H9 (cell line): ENCODE measurements at regions not wholly inside any gene's neighbourhood (a gene's known extent, or its start where the extent isn't known, plus 50 kb on each side); places are given as distances from the start of the nearest gene placed in this dataset.

Source experiments
- DNase-seq: peaks from one replicate; pipeline ENCODE4 v3.0.0-alpha.2; 2017
- H2AFZ ChIP-seq: one replicate; pipeline ENCODE4 v1.6.1; 2013; ENCODE audit warnings: mild to moderate bottlenecking, low read length, control low read depth, moderate library complexity
- H2AK5ac ChIP-seq: 2 replicates; pipeline ENCODE4 v1.6.1; 2013; ENCODE audit warnings: low read length, control low read depth, mixed read lengths; ENCODE audit not compliant: insufficient read length
- H2BK120ac ChIP-seq: one replicate; pipeline ENCODE4 v1.6.1; 2013; ENCODE audit warnings: low read depth, mild to moderate bottlenecking, low read length, control low read depth, inconsistent platforms; ENCODE audit not compliant: poor library complexity, severe bottlenecking
- H2BK12ac ChIP-seq: 2 replicates; pipeline ENCODE4 v1.6.1; 2013; ENCODE audit warnings: low read length, control low read depth, mixed read lengths, low read depth; ENCODE audit not compliant: insufficient read length
- H2BK15ac ChIP-seq: 2 replicates; pipeline ENCODE4 v1.6.1; 2013; ENCODE audit warnings: low read depth, low read length, control low read depth
- H2BK20ac ChIP-seq: one replicate; pipeline ENCODE4 v1.6.1; 2013; ENCODE audit warnings: low read depth, mild to moderate bottlenecking, low read length, control low read depth, inconsistent platforms; ENCODE audit not compliant: poor library complexity, severe bottlenecking
- H2BK5ac ChIP-seq: 2 replicates; pipeline ENCODE4 v1.6.1; 2013; ENCODE audit warnings: low read length, control low read depth, mixed read lengths; ENCODE audit not compliant: insufficient read length
- H3K14ac ChIP-seq: 2 replicates; pipeline ENCODE4 v1.6.1; 2013; ENCODE audit warnings: low read length, control low read depth; ENCODE audit not compliant: insufficient read depth
- H3K18ac ChIP-seq: 2 replicates; pipeline ENCODE4 v1.6.1; 2013; ENCODE audit warnings: low read depth, mild to moderate bottlenecking, mixed read lengths, low read length, control low read depth; ENCODE audit not compliant: insufficient read length
- H3K23ac ChIP-seq: 2 replicates; pipeline ENCODE4 v1.6.1; 2013; ENCODE audit warnings: low read length, control low read depth, mixed read lengths, low read depth; ENCODE audit not compliant: insufficient read length
- H3K23me2 ChIP-seq: 2 replicates; pipeline ENCODE4 v1.6.1; 2013; ENCODE audit warnings: low read depth, mild to moderate bottlenecking, mixed read lengths, low read length, control low read depth; ENCODE audit not compliant: insufficient read length, poor library complexity, severe bottlenecking
- H3K27ac ChIP-seq: 2 replicates; pipeline ENCODE4 v1.5.1; 2013; ENCODE audit warnings: low read length, control low read depth, mixed read lengths, low read depth; ENCODE audit not compliant: insufficient read length
- H3K27me3 ChIP-seq: 2 replicates; pipeline ENCODE4 v1.6.1; 2013; ENCODE audit warnings: low read length, control low read depth, inconsistent platforms; ENCODE audit not compliant: insufficient read depth
- H3K4ac ChIP-seq: 2 replicates; pipeline ENCODE4 v1.6.1; 2013; ENCODE audit warnings: low read depth, mild to moderate bottlenecking, control low read depth, inconsistent platforms, low read length, moderate library complexity
- H3K4me1 ChIP-seq: 2 replicates; pipeline ENCODE4 v1.6.1; 2013; ENCODE audit warnings: low read length, control low read depth, inconsistent platforms; ENCODE audit not compliant: insufficient read depth
- H3K4me2 ChIP-seq: 2 replicates; pipeline ENCODE4 v1.6.1; 2013; ENCODE audit warnings: low read length, control low read depth, mixed read lengths; ENCODE audit not compliant: insufficient read length, insufficient read depth
- H3K56ac ChIP-seq: 2 replicates; pipeline ENCODE4 v1.6.1; 2013; ENCODE audit warnings: low read depth, mild to moderate bottlenecking, mixed read lengths, low read length, control low read depth; ENCODE audit not compliant: insufficient read length
- H3K79me1 ChIP-seq: 2 replicates; pipeline ENCODE4 v1.6.1; 2013; ENCODE audit warnings: low read depth, mild to moderate bottlenecking, moderate library complexity, low read length, control low read depth, inconsistent platforms; ENCODE audit not compliant: insufficient read depth, poor library complexity, severe bottlenecking
- H3K79me2 ChIP-seq: 2 replicates; pipeline ENCODE4 v1.6.1; 2013; ENCODE audit warnings: low read length, control low read depth, inconsistent platforms; ENCODE audit not compliant: insufficient read depth
- H3K9ac ChIP-seq: 2 replicates; pipeline ENCODE4 v1.6.1; 2013; ENCODE audit warnings: low read length, control low read depth, mixed read lengths; ENCODE audit not compliant: insufficient read length; ENCODE audit errors: extremely low read depth
- H3K9me3 ChIP-seq: one replicate; pipeline ENCODE4 v1.6.1; 2013; ENCODE audit warnings: low read depth, low read length, inconsistent platforms; ENCODE audit not compliant: control insufficient read depth
- H3T11ph ChIP-seq: one replicate; pipeline ENCODE4 v1.6.1; 2013; ENCODE audit warnings: mild to moderate bottlenecking, low read length, control low read depth, inconsistent platforms
- H4K20me1 ChIP-seq: one replicate; pipeline ENCODE4 v1.6.1; 2013; ENCODE audit not compliant: control insufficient read depth, insufficient read length, insufficient read depth
- H4K5ac ChIP-seq: 2 replicates; pipeline ENCODE4 v1.6.1; 2013; ENCODE audit warnings: low read depth, mild to moderate bottlenecking, mixed read lengths, low read length, control low read depth; ENCODE audit not compliant: insufficient read length
- H4K8ac ChIP-seq: replicated peaks from 2 replicates; pipeline ENCODE4 v1.6.1; 2013; ENCODE audit warnings: low read length, control low read depth, mixed read lengths, low read depth; ENCODE audit not compliant: insufficient read length
- H4K91ac ChIP-seq: 2 replicates; pipeline ENCODE4 v1.6.1; 2013; ENCODE audit warnings: low read depth, mild to moderate bottlenecking, moderate library complexity, mixed read lengths, low read length, control low read depth; ENCODE audit not compliant: insufficient read length
- H3K27ac Mint-ChIP-seq, 3 experiments: 2 replicates in 2 of 3; 3 replicates in 1 of 3; pipeline ENCODE4 v1.8.0; 2020 to 2021; ENCODE audit warnings: mixed read lengths in 3 of 3, mild to moderate bottlenecking in 1 of 3, moderate library complexity in 1 of 3
- H3K27me3 Mint-ChIP-seq: 2 replicates; pipeline ENCODE4 v1.8.0; 2021; ENCODE audit warnings: low read depth, mild to moderate bottlenecking, moderate library complexity, mixed read lengths
- H3K36me3 Mint-ChIP-seq, 3 experiments: 2 replicates in 2 of 3; 3 replicates in 1 of 3; pipeline ENCODE4 v1.8.0; 2020 to 2021; ENCODE audit warnings: low read depth in 3 of 3, mixed read lengths in 3 of 3; ENCODE audit not compliant: insufficient read depth in 1 of 3
- H3K4me1 Mint-ChIP-seq, 2 experiments: 2 replicates each; pipeline ENCODE4 v1.8.0; 2020; ENCODE audit warnings: mixed read lengths in 2 of 2
- H3K4me3 Mint-ChIP-seq, 2 experiments: 2 replicates in 1 of 2; 3 replicates in 1 of 2; pipeline ENCODE4 v1.8.0; 2020 to 2021; ENCODE audit warnings: mild to moderate bottlenecking in 2 of 2, mixed read lengths in 2 of 2, moderate library complexity in 1 of 2
- H3K9me3 Mint-ChIP-seq, 2 experiments: 2 replicates in 1 of 2; 3 replicates in 1 of 2; pipeline ENCODE4 v1.8.0; 2020; ENCODE audit warnings: mild to moderate bottlenecking in 2 of 2, mixed read lengths in 2 of 2, moderate library complexity in 1 of 2
- CTCF ChIP-seq: fragments of 200-600 bp; sonication (generic); conservative IDR thresholded peaks from 3 replicates; pipeline ENCODE4 v1.8.0; 2021; ENCODE audit warnings: antibody characterized with exemption, mild to moderate bottlenecking
- WGBS: extraction: QIAGEN DNeasy Blood & Tissue Kit; methylation state at CpG from one replicate; pipeline ENCODE4 v1.1.7; 2013; ENCODE audit warnings: missing lambda C conversion rate, low lambda C conversion rate, mixed read lengths; ENCODE audit not compliant: insufficient read length; ENCODE audit errors: extremely low coverage; 5-methylcytosine and 5-hydroxymethylcytosine counted together

- Histone ChIP-seq H3K79me1 (no peaks in the 10 kb centered on the region), H3K23ac (no peak overlapping the region), H3K27me3 (no peaks in the 10 kb centered on the region), H2BK12ac (no peak overlapping the region), H4K91ac (no peak overlapping the region), H2AFZ (no peak overlapping the region), H3K14ac (no peak overlapping the region), H3K56ac (no peak overlapping the region), H2AK5ac (no peak overlapping the region), H2BK5ac (no peak overlapping the region), H4K8ac (no peak overlapping the region), H3K27ac (no peak overlapping the region), H3K9me3 (no peaks in the 10 kb centered on the region), H3K4me2 (no peak overlapping the region), H2BK120ac (no peak overlapping the region), H3K9ac (no peak overlapping the region), H3K23me2 (no peaks in the 10 kb centered on the region), H3K18ac (no peak overlapping the region), H3K4ac (no peak overlapping the region), H4K20me1 (no peaks in the 10 kb centered on the region), H4K5ac (no peak overlapping the region), H2BK20ac (no peak overlapping the region), H3T11ph (no peak overlapping the region), H3K4me1 (peaks cover 2% of the 10 kb centered on the region; the same call in 1 of the 2 replicates), H3K79me2 (no peaks in the 10 kb centered on the region), H2BK15ac (no peak overlapping the region)
- no CpG with 5 or more reads among the region's 2 CpGs for WGBS
- Mint-ChIP-seq H3K9me3 (peaks cover 3 to 5% of the 10 kb centered on the region in 2 experiments; a peak in 2 of 5 replicates), H3K27ac (no peak overlapping the region), H3K36me3 (peaks cover 4 to 15% (median 5%) of the 10 kb centered on the region in 3 experiments; a peak in 4 of 7 replicates), H3K27me3 (no peaks in the 10 kb centered on the region), H3K4me3 (no peak overlapping the region), H3K4me1 (peaks cover 9 to 17% of the 10 kb centered on the region in 2 experiments)
- TF ChIP-seq CTCF: no peak
- no peak for DNase-seq
Measured at GRCh38 chr4:125722009-125722408, 407.3 kb downstream of the FAT4 start.
